Fibroblast of skin of left biceps (primary cell): ENCODE measurements at regions not wholly inside any gene's neighbourhood (a gene's known extent, or its start where the extent isn't known, plus 50 kb on each side); places are given as distances from the start of the nearest gene placed in this dataset.

Experiments
- DNase-seq, 2 experiments: peaks; one replicate each; pipeline ENCODE4 v3.0.0-alpha.2; 2013; ENCODE audit warnings: low read depth in 2 of 2

DNA sequence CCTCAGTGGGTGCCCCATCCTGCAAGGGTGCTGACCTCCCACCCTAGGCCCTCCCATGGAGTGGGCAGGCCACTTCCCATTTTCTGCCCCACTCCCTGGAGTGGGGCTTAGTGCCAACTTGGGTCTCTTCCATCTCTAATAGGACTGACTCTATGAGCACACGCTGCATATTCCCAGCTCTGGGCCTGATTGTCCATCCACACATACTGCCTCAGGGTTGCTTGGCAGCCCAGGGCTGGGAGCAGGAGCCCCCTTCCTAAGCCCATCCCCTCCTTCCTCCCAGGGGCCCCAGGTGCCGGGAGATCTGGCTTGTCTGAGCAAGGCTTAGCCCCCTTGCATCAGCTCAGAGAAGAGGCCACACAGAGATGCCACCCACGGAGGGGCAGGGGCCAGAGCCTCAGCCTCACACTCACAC is 55.1 kb downstream of the PJA1 start:
- no peak for DNase-seq

GRCh38 chrX:69109706-69110105 is 55.5 kb downstream of the PJA1 start:
- no peak for DNase-seq

DNA sequence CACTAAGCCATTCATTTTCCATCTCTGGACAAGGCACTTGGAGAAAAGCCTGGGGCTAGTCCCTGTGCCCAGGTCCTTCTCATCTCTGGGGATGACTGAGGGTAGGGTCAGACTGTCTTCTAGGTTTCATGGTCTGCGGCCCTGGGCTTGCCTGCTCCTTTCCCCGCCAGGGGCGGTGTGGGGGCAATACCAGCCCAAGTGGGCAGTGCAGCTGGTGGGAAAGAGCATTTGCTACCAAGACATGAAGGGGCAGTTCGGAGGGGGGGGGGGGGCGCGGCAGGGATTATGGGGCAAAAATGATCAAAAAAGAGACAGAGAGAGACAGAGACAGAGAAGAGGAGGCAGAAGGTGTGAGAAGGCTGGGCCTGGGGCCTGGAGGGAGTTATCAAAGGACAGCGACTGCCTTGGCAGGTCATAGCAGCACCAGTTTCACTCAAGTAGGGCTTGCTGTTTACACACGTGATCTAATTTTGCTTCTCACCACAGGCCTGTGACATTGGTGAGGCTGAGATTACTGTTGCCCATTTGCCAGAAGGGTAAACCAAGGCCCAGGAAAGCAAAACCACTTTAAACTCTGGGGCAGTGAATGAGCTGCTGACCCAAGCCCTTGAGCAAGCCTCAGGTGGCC is 56.1 kb downstream of the PJA1 start:
- no peak for DNase-seq

GRCh38 chrX:69107747-69108401 is 57.4 kb downstream of the PJA1 start:
- DNase-seq = no peak

- no peak for DNase-seq
Measured at GRCh38 chrX:69107231-69107739, 58.0 kb downstream of the PJA1 start.

- DNase-seq = no peak
Measured at GRCh38 chrX:69104756-69105434, 60.4 kb downstream of the PJA1 start.

DNA sequence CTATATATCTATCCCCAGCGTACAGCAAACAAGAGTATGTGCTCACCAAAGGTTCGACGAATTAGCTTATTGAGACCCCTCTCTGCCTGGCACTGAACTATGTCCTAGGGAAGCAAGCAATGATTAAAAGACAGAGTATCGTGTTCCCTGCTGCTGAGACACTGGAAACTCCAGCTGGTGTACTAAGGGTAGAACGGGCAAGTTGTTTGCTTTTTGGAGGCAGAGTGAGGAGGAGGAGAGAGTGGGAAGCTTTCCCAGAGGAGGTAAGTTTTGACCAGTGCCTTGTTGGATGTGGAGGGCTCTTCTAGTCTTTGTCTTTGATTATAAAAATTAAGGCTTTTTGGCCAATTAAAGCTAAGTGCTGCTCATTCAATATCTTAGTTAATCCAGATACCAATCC is 61.7 kb downstream of the PJA1 start:
- DNase-seq = no peak

DNA sequence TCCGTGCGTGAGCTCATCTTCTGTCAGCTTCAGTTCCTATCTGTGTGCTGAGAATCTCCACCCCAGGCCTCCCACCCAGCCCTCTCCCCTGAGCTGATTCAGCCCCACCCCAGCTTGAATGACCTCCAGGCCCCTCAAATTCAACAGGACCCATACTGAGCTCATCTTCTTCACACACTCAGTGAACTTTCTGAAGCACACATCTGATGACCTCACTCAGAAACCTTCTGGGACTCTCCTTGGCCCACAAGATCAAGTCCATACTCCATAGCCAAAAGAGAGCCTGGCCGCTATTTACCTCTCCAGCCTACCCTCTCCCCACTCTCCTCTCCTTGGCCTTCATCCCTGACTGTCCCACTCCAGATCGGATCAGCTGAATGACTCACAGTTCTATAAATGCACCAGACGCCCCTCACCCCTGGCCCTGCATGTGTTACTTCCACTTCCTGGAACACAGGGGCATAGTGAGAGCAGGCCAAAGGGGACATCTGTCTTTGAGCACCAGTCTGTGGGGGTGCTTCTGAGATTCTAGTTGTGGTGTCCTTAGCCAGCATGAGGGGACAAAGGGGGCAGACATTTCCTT is 62.5 kb downstream of the PJA1 start:
- no peak for DNase-seq

DNA sequence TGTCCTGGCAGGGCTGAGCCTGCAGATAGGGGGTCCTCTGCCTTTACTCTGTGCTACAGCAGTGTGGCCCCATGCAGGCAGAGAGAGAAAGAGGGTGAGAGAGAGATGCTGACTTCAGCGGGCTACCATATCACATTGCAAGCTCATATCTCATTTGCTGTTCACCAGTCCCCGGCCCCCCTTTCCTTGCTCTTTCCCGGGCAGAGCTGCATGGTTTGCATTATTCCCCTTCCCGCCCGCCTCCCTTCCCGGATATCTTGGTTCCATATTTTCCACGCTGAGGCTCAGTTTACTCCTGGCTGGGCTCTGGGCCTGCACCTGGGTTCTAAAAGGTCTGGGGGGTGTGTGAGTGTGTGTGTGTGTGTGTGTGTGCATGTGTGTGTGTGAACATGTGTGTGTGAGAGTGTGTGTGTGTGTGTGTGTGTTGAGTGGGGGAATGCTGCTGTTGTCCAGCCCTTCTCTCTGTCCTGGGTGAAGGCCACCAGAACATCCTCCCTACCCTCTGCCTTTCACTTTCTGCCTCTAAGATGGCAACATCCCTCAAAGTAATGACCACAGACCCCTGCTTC is 63.5 kb downstream of the PJA1 start:
- no peak for DNase-seq

DNA sequence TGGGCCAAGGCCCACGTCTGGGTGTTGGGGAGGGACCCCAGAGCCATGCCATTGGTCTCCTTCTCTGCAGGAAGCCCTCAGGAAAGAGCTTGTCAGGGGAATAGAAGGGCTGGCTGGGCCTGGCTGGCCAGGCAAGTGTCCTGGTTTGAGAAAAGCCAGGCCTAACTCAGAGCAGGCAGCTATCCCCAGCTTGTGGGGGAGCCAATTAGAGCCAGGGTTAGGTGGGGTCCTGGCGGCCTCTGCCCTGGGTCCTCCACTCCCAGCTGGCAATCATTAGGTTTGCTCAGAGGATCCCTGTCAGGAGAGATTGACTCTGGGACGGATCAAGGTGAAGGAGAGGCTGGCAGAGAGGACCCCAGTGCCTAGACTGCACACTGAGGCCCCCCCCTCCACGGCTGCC is 64.8 kb downstream of the PJA1 start:
- DNase-seq = no peak

DNA sequence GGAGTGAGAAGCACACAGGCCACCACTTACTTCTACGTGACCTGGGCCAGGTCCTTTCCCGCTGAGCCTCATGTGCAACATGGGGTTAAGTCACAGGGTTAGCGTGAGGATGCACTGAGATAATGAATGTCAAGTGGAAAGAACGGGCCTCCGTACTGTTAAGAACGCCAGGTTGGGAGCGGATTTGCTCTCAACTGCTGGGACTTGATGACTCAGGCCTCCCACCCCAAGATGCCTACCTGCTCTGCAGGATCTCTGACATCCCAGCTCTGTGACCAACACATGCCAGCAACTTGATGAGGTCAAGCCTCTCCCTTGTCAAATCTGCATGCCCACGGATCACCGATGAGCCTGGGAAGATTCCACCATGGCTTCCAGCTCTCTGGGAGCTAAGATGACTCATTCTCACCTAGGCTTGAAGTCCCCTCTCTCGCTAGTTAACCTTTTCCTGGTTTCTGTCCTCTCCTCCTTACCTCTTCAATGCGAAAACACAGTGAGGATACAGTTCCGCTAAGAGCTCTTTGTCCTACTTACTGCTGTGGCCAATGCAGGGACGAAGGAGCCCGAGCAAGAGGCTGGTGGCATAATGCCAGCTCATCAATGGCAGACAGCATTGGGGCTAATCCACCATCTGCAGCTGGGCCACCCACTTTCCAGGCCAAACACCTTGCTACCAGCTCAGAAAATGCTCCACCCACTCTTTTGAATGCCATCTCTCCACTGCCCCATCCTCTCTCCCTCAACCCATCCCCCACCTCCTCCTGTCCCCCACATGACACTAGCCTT is 67.6 kb downstream of the PJA1 start:
- no peak for DNase-seq

- no peak for DNase-seq
Measured at GRCh38 chrX:69096963-69097362, 68.3 kb downstream of the PJA1 start.

DNA sequence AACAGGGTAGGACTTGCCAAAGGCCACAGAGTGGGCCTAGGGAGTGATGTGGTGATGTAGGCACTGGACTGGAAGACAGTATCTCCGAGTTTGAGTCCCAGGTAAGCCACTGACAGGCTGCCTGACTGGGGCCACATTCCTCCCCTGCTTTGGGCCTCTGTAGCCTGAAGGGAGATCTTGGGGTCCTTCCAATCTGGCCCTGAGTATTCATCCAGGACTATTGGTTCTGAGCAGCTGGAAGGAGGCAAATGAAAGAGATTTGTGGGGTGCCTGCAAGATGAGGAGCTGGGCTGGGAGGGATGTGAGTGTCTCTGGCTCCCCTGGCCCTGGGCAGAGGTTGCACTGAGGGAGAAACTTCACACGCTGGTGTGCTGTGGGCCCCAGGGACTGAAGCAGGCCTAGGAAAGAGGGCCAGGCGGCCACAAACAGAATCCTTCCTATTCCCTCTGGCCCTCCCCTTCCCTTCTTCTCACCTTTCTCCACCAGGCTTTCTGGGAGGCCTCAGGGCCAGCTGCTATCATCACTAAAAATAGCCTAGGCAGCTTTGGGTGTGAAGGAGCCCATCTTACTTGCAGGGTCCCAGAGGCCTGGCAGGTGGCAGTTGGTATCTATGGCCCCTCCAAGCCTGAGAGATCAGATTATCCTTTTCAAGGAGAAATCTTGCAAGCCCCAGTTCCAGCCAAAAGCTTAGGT is 70.1 kb downstream of the PJA1 start:
- DNase-seq = no peak

DNA sequence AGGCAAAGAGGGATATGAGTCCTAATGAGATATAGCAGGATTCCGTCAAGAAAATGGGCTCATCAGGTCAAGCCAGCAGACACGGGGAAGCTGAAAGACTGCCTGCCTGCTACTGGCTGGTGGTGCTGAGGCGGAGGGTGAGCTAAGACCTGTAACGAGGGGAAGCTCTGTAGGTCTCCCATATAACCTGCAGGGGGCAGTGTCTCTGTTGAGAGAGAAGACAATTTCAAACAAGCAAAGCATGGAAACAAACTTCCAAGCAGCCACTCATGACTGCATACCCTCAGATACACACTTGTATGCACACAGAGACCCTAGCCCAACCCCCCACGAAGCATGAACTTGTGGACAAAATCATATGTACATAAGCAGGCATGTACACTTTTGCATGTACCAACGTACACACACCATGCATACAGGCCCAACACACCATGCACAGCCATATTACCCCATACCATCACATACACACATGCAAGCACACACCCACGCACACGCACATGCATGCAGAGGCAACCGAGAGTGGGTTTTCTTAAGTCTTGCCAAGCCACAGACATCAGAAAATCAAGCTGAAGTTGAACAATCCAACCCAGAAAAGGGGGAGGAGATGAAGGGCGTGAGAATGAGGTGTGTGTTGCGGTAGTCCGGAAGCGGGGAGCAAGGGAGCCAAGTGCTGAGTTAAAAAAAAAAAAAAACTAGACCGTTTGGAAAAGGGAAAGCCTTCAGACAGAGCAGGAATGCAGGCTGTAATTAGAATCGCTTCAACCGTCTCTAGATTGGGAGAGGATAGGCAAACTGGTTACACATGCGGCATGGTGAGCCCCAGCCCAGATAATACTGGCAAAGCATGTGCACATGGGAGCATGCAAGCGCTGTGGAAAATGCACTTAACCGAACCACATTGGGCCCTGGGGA is 71.0 kb downstream of the PJA1 start:
- no peak for DNase-seq

DNA sequence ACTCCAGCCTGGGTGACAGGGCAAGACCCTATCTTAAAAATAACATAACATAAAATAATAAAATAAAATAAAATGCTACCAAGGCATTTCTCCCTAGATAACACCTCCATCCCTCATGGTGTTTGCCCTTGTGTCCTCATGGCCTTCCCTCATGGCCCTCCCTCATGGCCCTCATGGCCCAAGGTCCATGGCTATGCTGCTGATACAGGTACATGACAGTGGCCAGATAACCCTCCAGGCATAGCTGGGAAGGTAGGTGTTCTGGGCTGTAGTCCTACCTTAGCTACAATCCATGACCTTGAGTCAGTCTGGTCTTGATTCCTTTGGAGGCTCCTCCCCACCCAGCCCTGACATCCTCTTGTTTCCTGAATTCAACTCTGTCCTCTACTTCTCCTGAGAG is 75.2 kb downstream of the PJA1 start:
- no peak for DNase-seq

DNA sequence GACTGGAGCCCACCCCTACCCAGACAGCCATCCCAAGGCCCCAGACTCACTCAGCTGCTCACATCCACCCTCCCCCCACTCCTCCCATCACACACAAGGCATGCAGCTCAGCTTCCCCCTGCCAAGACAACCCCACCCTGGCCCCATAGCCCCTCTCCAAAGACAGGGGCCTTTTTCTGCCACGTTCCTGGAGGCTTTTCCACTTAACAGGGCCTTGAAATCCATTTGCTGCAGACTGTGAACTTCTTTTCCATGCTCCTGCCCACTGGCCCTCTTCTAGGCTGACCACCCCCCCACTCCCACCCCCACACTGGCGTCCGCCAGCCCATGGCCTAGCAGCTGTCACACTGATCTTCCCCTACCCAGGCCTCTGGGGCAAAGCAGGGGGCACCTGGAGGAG is 76.0 kb downstream of the PJA1 start:
- DNase-seq = no peak

DNA sequence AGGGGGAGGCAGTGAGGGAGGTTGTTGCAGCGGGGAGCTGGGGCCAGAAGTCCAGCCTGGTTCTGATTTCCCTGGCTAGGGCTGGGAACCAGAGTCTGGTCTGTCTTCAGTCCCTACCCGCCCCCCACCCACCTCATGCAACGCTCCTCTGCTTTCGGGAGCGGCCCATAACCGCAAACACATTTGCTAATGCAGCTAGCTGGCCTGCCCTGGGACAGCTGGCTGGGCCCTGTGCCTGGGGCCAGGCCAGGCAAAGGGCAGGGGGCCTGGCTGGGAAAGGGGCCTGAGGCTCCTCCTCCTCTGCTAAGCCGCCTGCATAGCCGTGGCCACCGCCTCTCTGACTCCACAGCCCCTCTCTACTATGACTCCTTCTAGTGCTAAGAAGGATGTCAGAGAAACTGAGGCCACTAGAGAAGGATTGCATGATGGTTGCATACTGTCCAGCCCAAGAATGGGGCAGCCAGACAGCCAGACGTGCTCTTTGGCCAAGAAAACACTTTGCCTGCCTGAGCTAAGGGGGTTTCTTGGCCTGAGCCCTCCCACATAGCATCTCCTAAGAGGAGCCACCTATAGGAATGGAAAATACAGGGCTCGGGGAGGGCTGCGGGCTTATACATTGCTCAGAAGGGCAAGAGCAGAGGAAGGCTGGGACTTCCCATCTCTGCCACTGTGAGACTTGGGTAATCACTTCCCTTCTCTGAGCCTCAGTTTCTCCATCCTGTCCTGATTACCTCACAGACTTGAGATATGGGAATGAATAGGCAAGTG is 76.9 kb downstream of the PJA1 start:
- DNase-seq = no peak

GRCh38 chrX:69085826-69086225 is 79.4 kb downstream of the PJA1 start:
- no peak for DNase-seq

DNA sequence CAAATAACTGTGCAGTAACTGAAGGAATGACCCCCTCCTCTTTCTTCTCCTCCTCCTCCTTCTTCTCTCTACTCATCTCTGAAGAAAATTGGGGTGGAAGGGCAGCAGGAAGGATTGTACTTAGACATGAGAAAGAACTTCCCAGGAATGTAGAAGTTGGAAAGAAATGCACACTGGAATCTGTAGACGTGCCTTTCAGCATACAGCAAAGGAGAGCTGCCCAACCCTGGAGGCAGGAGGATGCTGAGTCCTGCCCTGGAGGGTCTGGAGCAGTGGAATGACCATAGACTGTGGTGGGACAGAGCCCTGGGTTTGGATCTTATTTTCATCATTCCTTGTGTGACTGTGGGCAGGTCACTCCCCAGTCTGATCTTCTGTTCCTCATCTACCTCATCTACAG is 80.1 kb downstream of the PJA1 start:
- DNase-seq = no peak
